ENCODE measurements at regions not wholly inside any gene's neighbourhood (a gene's known extent, or its start where the extent isn't known, plus 50 kb on each side); places are given as distances from the start of the nearest gene placed in this dataset.
A peak's percentile ranks its signal among the peaks of the same experiment; 100 is the strongest.

DNA sequence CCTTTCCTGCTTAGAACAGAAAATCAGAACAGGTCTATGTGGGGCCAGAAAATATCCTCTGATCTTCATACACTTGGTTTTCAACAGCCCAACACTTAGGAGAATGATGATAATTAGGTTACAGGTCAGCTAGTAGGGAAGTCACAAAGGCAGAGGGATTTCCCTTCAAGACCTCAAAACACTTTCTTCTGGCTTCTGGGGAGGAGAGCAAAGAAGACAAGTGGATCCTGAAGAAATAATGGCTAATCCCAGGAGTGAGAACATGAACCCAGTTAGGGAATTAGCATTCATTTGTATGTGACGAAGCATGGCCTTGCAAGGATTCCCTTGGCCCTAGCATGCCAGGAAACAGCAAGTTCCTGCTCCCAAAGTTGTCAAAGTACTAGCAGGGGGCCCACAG is 223.3 kb downstream of the BCAT1 start:
- 60 to 94% methylated on average over 1 of the region's 1 CpG for WGBS, 2 donors
- ATAC-seq (ENCODE audit: low FRiP score in 2 of 2), result no peak
- Histone ChIP-seq H3K27ac (no peak overlapping the region), H3K36me3 (no peaks in the 10 kb centered on the region), H3K4me3 (no peak overlapping the region), H3K9me3 (no peaks in the 10 kb centered on the region), H3K4me1 (no peaks in the 10 kb centered on the region), H3K27me3 (no peaks in the 10 kb centered on the region)
- no peak for TF ChIP-seq POLR2AphosphoS5 (IDR thresholded peaks at IDR 0.05)
- no peak for TF ChIP-seq POLR2A (IDR thresholded peaks at IDR 0.05)
- TF ChIP-seq, protein P1, sequence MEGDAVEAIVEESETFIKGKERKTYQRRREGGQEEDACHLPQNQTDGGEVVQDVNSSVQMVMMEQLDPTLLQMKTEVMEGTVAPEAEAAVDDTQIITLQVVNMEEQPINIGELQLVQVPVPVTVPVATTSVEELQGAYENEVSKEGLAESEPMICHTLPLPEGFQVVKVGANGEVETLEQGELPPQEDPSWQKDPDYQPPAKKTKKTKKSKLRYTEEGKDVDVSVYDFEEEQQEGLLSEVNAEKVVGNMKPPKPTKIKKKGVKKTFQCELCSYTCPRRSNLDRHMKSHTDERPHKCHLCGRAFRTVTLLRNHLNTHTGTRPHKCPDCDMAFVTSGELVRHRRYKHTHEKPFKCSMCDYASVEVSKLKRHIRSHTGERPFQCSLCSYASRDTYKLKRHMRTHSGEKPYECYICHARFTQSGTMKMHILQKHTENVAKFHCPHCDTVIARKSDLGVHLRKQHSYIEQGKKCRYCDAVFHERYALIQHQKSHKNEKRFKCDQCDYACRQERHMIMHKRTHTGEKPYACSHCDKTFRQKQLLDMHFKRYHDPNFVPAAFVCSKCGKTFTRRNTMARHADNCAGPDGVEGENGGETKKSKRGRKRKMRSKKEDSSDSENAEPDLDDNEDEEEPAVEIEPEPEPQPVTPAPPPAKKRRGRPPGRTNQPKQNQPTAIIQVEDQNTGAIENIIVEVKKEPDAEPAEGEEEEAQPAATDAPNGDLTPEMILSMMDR (IDR thresholded peaks at IDR 0.05), result no peak
- no peak for TF ChIP-seq EP300 (IDR thresholded peaks at IDR 0.05)
- no peak for DNase-seq

DNA sequence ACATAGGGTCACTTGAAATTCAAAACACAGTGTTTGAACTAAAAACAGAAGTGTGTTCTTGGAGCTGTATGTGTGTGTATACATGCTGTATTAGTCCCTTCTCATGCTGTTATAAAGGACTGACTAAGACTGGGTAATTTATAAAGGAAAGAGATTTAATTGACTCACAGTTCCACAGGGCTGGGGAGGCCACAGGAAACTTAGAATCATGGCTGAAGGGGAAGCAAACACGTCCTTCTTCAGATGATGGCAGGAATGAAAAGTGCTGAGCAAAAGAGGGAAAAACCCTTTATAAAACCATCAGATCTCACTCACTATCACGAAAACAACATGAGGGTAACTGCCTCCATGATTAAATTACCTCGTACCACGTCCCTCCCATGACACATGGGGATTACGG is 224.1 kb downstream of the BCAT1 start:
- ATAC-seq (ENCODE audit: low FRiP score in 2 of 2), result no peak
- no peak overlapping the region for H3K4me3 ChIP-seq
- H3K36me3 ChIP-seq, result no peaks in the 10 kb centered on the region
- WGBS, 2 donors, result 78 to 80% methylated on average over 5 of the region's 5 CpGs
- H3K9me3 ChIP-seq, result no peaks in the 10 kb centered on the region
- no peak overlapping the region for H3K27ac ChIP-seq
- DNase-seq, result no peak
- H3K4me1 ChIP-seq, result no peaks in the 10 kb centered on the region
- H3K27me3 ChIP-seq, result no peaks in the 10 kb centered on the region
- TF ChIP-seq EP300 (IDR thresholded peaks at IDR 0.05) (no peak), POLR2A (IDR thresholded peaks at IDR 0.05) (no peak), POLR2AphosphoS5 (IDR thresholded peaks at IDR 0.05) (no peak)
- TF ChIP-seq, protein P1 (IDR thresholded peaks at IDR 0.05), result no peak

DNA sequence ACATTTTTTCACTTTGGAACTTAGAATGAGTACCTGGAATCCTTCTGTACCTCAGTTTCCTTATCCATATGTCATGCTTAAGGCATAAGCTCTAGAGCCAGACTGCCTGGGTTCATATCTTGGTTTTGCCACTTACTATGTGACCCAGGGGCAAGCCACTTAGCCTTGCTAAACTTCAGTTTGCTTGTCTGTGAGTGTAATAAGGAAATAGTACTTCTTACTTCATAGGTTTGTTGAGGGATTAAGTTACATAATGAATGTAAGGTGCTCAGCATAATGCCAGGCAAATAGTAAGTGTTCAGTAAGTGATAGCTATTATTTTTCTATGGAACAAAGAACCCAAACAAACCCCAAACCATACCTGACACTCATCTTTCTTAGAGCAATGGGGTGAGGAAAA is 225.1 kb downstream of the BCAT1 start:
- H3K4me3 ChIP-seq, result no peak overlapping the region
- H3K36me3 ChIP-seq, result no peaks in the 10 kb centered on the region
- H3K4me1 ChIP-seq, result no peaks in the 10 kb centered on the region
- no peak for DNase-seq
- H3K27me3 ChIP-seq, result no peaks in the 10 kb centered on the region
- no peak for TF ChIP-seq POLR2AphosphoS5 (IDR thresholded peaks at IDR 0.05)
- TF ChIP-seq, protein P1 (IDR thresholded peaks at IDR 0.05), result no peak
- TF ChIP-seq EP300 (IDR thresholded peaks at IDR 0.05), result no peak
- no peak for TF ChIP-seq POLR2A (IDR thresholded peaks at IDR 0.05)
- no peak overlapping the region for H3K27ac ChIP-seq
- ATAC-seq (ENCODE audit: low FRiP score in 2 of 2), result no peak
- H3K9me3 ChIP-seq, result no peaks in the 10 kb centered on the region

DNA sequence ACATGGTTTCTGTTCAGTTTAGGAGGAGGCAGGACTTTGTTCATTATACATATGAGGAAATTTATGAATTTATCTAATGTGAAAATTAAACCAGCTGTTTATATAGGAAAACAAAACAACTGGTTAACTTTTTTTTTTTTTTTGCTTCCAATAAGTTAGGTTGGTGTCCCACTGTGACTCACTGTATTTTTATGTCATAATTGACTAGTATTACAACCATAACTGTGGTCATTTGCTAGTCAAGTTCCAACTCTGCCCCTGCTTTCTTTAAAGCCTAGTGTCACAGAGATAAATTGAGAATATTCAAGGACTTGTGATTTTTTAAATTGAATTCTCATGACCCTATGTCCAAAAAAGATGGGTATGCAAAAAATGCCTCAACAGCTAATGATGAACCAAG is 227.7 kb downstream of the BCAT1 start:
- Histone ChIP-seq H3K4me3 (no peak overlapping the region), H3K36me3 (no peaks in the 10 kb centered on the region), H3K27ac (no peak overlapping the region), H3K27me3 (no peaks in the 10 kb centered on the region), H3K4me1 (no peaks in the 10 kb centered on the region), H3K9me3 (no peaks in the 10 kb centered on the region)
- TF ChIP-seq, protein P1 (IDR thresholded peaks at IDR 0.05), result no peak
- TF ChIP-seq POLR2A (IDR thresholded peaks at IDR 0.05) (no peak), POLR2AphosphoS5 (IDR thresholded peaks at IDR 0.05) (no peak), EP300 (IDR thresholded peaks at IDR 0.05) (no peak)
- ATAC-seq (ENCODE audit: low FRiP score in 2 of 2) (no peak), DNase-seq (no peak)

DNA sequence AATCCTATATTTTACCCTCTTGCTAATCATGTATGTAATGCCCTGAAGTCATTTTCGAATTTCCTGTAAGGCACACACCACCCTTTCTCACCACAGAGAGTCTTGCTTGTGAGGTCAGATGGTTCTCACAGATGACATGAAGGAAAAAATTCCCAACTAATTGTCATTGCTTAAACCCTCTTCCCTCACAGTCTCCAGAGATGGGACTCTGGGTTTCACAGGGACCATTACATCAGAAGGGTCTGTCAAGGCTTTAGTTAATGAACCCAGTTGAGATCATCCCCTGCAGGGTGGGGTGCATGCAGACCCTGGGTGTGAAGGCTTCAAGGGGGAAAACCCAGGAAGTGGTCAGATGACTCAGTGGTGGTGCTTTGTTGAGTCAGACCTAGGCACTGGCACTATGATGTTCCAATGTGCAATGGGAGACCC is 229.6 kb downstream of the BCAT1 start:
- H3K27ac ChIP-seq, result no peak overlapping the region
- ATAC-seq (ENCODE audit: low FRiP score in 2 of 2), result peak in 1 of 2 donors; percentile 63

More for the DNA sequence above, 229.6 kb downstream of the BCAT1 start:
- Histone ChIP-seq H3K9me3 (no peaks in the 10 kb centered on the region), H3K36me3 (no peaks in the 10 kb centered on the region), H3K4me1 (no peaks in the 10 kb centered on the region), H3K27me3 (no peaks in the 10 kb centered on the region), H3K4me3 (no peak overlapping the region)
- no peak for DNase-seq
- 74 to 82% methylated on average over 1 of the region's 1 CpG for WGBS, 2 donors
- no peak for TF ChIP-seq POLR2A (IDR thresholded peaks at IDR 0.05)
- TF ChIP-seq, protein P1 (IDR thresholded peaks at IDR 0.05), result no peak
- no peak for TF ChIP-seq EP300 (IDR thresholded peaks at IDR 0.05)
- no peak for TF ChIP-seq POLR2AphosphoS5 (IDR thresholded peaks at IDR 0.05)

All from upper lobe of left lung (tissue), 6 donors.